ENCODE measurements at regions not wholly inside any gene's neighbourhood (a gene's known extent, or its start where the extent isn't known, plus 50 kb on each side); places are given as distances from the start of the nearest gene placed in this dataset.

DNA sequence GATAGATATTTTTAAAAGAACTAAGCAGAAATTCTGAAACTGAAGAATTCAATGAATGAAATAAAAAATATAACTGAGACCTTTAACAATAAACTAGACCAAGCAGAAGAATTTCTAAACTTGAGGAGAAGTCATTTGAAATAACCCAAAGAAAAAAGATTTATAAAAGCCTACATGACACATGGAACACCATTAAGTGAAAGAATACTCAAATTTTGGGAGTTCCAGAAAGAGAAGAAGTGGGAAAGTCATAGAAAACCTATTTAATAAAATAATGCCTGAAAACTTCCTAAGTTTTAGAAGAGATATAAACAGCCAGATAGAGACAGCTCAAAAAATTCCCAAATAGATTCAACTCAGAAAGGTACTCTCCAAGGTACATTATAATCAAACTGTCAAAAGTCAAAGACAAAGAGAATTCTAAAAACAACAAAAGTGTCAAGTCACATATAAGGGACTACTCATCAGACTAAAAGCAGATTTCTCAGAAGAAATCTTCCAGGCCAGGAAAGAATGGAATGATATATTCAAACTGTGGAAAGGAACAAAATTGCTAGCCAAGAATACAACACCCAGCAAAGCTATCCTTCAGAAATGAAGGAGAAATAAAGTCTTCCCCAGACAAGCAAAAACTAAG is 72.9 kb upstream of the GNAZ start:
- TF ChIP-seq, protein P1, sequence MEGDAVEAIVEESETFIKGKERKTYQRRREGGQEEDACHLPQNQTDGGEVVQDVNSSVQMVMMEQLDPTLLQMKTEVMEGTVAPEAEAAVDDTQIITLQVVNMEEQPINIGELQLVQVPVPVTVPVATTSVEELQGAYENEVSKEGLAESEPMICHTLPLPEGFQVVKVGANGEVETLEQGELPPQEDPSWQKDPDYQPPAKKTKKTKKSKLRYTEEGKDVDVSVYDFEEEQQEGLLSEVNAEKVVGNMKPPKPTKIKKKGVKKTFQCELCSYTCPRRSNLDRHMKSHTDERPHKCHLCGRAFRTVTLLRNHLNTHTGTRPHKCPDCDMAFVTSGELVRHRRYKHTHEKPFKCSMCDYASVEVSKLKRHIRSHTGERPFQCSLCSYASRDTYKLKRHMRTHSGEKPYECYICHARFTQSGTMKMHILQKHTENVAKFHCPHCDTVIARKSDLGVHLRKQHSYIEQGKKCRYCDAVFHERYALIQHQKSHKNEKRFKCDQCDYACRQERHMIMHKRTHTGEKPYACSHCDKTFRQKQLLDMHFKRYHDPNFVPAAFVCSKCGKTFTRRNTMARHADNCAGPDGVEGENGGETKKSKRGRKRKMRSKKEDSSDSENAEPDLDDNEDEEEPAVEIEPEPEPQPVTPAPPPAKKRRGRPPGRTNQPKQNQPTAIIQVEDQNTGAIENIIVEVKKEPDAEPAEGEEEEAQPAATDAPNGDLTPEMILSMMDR (conservative IDR thresholded peaks at IDR 0.05; ENCODE audit: control insufficient read depth, insufficient read depth, low read depth, low read length), result no peak
- H3K4me3 ChIP-seq (ENCODE audit: control insufficient read depth, low read depth, low read length), result no peak overlapping the region
- DNase-seq (ENCODE audit: low read depth), result no peak

DNA sequence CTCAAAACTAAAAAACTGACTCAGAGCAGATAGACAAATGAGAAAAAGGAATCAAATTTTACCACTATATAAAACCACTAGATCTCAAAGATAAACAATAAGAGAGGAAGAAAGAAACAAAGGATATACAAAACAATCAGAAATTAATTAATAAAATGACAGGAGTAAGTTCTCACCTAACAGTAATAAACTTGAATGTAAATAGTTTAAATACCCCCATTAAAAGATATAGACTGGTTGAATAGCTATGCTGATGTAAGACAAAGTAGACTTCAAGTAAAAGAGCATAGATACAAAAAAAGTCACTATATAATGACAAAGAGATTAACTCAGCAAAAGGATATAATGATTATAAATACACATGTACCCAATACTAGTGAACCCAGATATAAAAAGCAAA is 72.3 kb upstream of the GNAZ start:
- H3K4me3 ChIP-seq (ENCODE audit: control insufficient read depth, low read depth, low read length), result no peak overlapping the region
- no peak for DNase-seq (ENCODE audit: low read depth)
- TF ChIP-seq, protein P1 (conservative IDR thresholded peaks at IDR 0.05; ENCODE audit: control insufficient read depth, insufficient read depth, low read depth, low read length), result no peak

DNA sequence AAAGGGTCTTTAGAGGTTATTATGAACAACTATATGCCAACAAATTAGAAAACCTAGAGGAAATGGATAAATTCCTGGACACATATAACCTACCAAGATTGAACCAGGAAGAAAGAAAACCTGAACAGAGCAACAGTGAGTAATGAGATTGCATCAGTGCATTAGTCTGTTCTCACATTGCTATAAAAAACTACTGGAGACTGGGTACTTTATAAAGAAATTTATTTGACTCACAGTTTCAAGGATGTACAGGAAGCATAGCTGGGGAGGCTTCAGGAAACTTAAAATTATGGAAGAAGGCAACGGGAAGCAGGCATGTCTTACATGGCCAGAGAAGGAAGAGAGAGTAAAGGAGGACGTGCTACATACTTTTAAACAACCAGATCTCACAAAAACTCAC is 70.8 kb upstream of the GNAZ start:
- DNase-seq (ENCODE audit: low read depth), result no peak
- H3K4me3 ChIP-seq (ENCODE audit: control insufficient read depth, low read depth, low read length), result no peak overlapping the region
- TF ChIP-seq, protein P1 (conservative IDR thresholded peaks at IDR 0.05; ENCODE audit: control insufficient read depth, insufficient read depth, low read depth, low read length), result no peak

DNA sequence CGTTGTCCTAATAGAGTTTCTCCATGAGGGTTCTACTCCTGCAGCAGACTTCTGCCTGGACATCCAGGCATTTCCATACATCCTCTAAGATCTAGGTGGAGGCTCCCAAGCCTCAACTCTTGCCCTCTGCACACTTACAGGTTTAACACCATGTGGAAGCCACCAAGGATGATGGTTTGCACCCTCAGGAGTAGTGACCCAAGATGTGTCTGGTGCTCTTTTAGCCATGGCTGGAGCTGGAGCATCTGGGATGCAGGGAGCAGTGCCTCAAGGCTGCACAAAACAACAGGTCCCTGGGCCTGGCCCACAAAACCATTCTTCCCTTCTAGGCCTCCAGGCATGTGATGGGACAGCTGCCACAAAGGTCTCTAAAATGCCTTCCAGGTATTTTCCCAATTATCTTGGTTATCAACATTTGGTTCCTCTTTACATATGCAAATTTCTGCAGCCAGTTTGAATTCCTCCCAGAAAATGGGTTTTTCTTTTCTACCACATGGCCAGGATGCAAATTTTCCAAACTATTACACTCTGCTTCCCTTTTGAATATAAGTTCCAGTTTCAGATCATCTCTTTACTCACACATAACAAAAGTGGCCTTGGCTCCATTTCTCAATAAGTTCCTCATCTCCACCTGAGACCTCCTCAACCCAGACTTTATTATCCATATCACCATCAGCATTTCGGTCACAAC is 69.5 kb upstream of the GNAZ start:
- no peak overlapping the region for H3K4me3 ChIP-seq (ENCODE audit: control insufficient read depth, low read depth, low read length)
- TF ChIP-seq, protein P1 (conservative IDR thresholded peaks at IDR 0.05; ENCODE audit: control insufficient read depth, insufficient read depth, low read depth, low read length), result no peak
- DNase-seq (ENCODE audit: low read depth), result no peak

DNA sequence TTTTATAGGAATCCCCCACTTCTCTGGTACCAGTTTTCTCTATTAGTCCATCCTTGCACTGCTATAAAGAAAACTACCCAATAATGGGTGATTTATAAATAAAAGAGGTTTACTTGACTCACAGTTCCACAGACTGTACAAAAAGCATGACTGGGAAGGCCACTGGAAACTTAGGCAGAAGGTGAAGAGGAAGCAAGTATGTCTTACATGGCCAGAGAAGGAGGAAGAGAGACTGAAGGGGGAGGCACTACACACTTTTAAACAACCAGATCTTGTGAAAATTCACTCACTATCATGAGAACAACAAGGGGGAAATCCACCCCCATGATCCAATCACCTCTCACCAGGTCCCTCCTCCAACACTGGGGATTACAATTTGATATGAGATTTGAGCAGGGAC is 68.9 kb upstream of the GNAZ start:
- H3K4me3 ChIP-seq (ENCODE audit: control insufficient read depth, low read depth, low read length), result no peak overlapping the region
- TF ChIP-seq, protein P1 (conservative IDR thresholded peaks at IDR 0.05; ENCODE audit: control insufficient read depth, insufficient read depth, low read depth, low read length), result no peak
- DNase-seq (ENCODE audit: low read depth), result no peak

DNA sequence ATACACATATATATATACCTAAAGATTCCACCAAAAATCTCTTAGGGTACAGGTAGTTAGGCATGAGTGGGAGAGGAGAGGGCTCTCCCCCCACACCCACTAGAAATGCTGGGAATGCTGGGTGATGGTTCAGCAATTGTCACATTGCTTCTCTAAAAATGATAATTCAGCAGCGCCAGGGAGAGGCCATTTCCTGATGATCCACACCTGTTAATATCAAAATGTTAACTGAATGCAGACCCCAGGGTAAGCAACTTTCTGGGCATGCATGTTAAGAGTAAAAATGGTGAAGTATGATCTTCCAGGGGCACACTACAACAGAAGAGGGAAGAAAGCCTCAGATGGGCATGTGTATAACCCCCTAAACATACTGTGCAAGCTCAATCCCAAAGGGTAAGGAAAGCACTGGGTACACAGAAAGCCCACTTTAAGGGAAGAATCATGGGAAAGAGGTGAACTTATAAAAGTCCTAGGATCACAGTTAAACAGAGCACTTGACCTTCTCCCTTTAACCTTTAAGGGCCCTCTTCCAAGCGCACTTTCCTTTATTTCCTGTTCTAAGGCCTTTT is 67.6 kb upstream of the GNAZ start:
- no peak overlapping the region for H3K4me3 ChIP-seq (ENCODE audit: control insufficient read depth, low read depth, low read length)
- TF ChIP-seq, protein P1 (conservative IDR thresholded peaks at IDR 0.05; ENCODE audit: control insufficient read depth, insufficient read depth, low read depth, low read length), result no peak

More for the DNA sequence above, 67.6 kb upstream of the GNAZ start:
- no peak for DNase-seq (ENCODE audit: low read depth)
